GM23338 (cell line): ENCODE measurements at regions not wholly inside any gene's neighbourhood (a gene's known extent, or its start where the extent isn't known, plus 50 kb on each side); places are given as distances from the start of the nearest gene placed in this dataset.

Source experiments
- ATAC-seq: fragments of 200-7000 bp; cut with Tn5 transposase; 3 replicates; pipeline ENCODE4 v1.9.1; 2020
- DNase-seq: peaks from one replicate; pipeline ENCODE4 v3.0.0-alpha.2; 2015; ENCODE audit warnings: low spot score
- H2AFZ ChIP-seq: fragments of 200-600 bp; sonication (generic); 2 replicates; pipeline ENCODE4 v1.8.0; 2016; ENCODE audit warnings: antibody characterized with exemption, mild to moderate bottlenecking, moderate library complexity
- H3F3A ChIP-seq: fragments of 200-600 bp; sonication (generic); replicated peaks from 2 replicates; pipeline ENCODE4 v1.8.0; 2017; ENCODE audit warnings: antibody characterized with exemption, mixed run types, low read depth
- H3K27ac ChIP-seq: fragments of 200-600 bp; sonication (generic); 2 replicates; pipeline ENCODE4 v1.6.1; 2016; ENCODE audit warnings: low read depth
- H3K27me3 ChIP-seq: fragments of 200-600 bp; sonication (generic); 2 replicates; pipeline ENCODE4 v1.8.0; 2016; ENCODE audit warnings: mild to moderate bottlenecking, mixed run types, moderate library complexity; ENCODE audit not compliant: insufficient read depth
- H3K36me3 ChIP-seq: fragments of 200-600 bp; sonication (generic); 2 replicates; pipeline ENCODE4 v1.8.0; 2016; ENCODE audit warnings: mild to moderate bottlenecking; ENCODE audit not compliant: insufficient read depth
- H3K4me1 ChIP-seq: fragments of 200-600 bp; sonication (generic); 2 replicates; pipeline ENCODE4 v1.8.0; 2016; ENCODE audit warnings: mild to moderate bottlenecking, moderate library complexity; ENCODE audit not compliant: insufficient read depth
- H3K4me2 ChIP-seq: fragments of 200-600 bp; sonication (generic); 2 replicates; pipeline ENCODE4 v1.7.1; 2017; ENCODE audit warnings: mixed run types
- H3K4me3 ChIP-seq: fragments of 200-600 bp; sonication (generic); 2 replicates; pipeline ENCODE4 v1.6.1; 2016; ENCODE audit warnings: mixed run types
- H3K79me2 ChIP-seq: fragments of 200-600 bp; sonication (generic); replicated peaks from 2 replicates; pipeline ENCODE4 v1.8.0; 2017; ENCODE audit warnings: mild to moderate bottlenecking; ENCODE audit not compliant: insufficient read depth
- H3K9me2 ChIP-seq: fragments of 200-600 bp; sonication (generic); 2 replicates; pipeline ENCODE4 v1.8.0; 2017; ENCODE audit not compliant: insufficient read depth
- H4K20me1 ChIP-seq: fragments of 200-600 bp; sonication (generic); replicated peaks from 2 replicates; pipeline ENCODE4 v1.8.0; 2017; ENCODE audit warnings: mild to moderate bottlenecking; ENCODE audit not compliant: insufficient read depth
- H3K27ac Mint-ChIP-seq: 2 replicates; pipeline ENCODE4 v1.8.0; 2020; ENCODE audit warnings: inconsistent platforms, mild to moderate bottlenecking, moderate library complexity, mixed read lengths
- H3K27me3 Mint-ChIP-seq: 3 replicates; pipeline ENCODE4 v1.8.0; 2022; ENCODE audit warnings: low read depth, mild to moderate bottlenecking, moderate library complexity, mixed read lengths, inconsistent platforms; ENCODE audit not compliant: insufficient read depth, poor library complexity
- H3K36me3 Mint-ChIP-seq: 3 replicates; pipeline ENCODE4 v1.8.0; 2021; ENCODE audit warnings: low read depth, mild to moderate bottlenecking, inconsistent platforms, moderate library complexity, mixed read lengths
- H3K4me1 Mint-ChIP-seq: 3 replicates; pipeline ENCODE4 v1.8.0; 2020; ENCODE audit warnings: mild to moderate bottlenecking, inconsistent platforms, mixed read lengths
- H3K4me3 Mint-ChIP-seq: 3 replicates; pipeline ENCODE4 v1.8.0; 2021; ENCODE audit warnings: moderate library complexity, mild to moderate bottlenecking, inconsistent platforms, mixed read lengths
- H3K9me3 Mint-ChIP-seq: 3 replicates; pipeline ENCODE4 v1.8.0; 2020; ENCODE audit warnings: moderate library complexity, mild to moderate bottlenecking, inconsistent platforms, mixed read lengths
- CREB1 ChIP-seq: fragments of 250-450 bp; sonication (Bioruptor Pico); IDR thresholded peaks from 2 replicates; pipeline ENCODE4 v1.5.0; 2020; ENCODE audit warnings: low read depth, mild to moderate bottlenecking, moderate library complexity
- EZH2 ChIP-seq: fragments of 200-600 bp; sonication (generic); IDR thresholded peaks from one replicate; pipeline ENCODE4 v1.8.0; 2017; ENCODE audit warnings: antibody characterized with exemption, mild to moderate bottlenecking, low read depth; ENCODE audit not compliant: unreplicated experiment
- EZH2phosphoT487 ChIP-seq: fragments of 200-600 bp; sonication (generic); IDR thresholded peaks from one replicate; pipeline ENCODE4 v1.8.1; 2018; ENCODE audit warnings: antibody characterized with exemption; ENCODE audit not compliant: unreplicated experiment
- JUNB ChIP-seq: IDR thresholded peaks from one replicate; pipeline ENCODE4 v1.6.1; 2016; ENCODE audit warnings: antibody characterized with exemption; ENCODE audit not compliant: unreplicated experiment
- NANOG ChIP-seq: IDR thresholded peaks from 2 replicates; pipeline ENCODE4 v1.6.1; 2016; ENCODE audit warnings: antibody characterized with exemption, borderline replicate concordance
- POLR2AphosphoS5 ChIP-seq: IDR thresholded peaks from 2 replicates; pipeline ENCODE4 v1.6.1; 2016; ENCODE audit warnings: antibody characterized with exemption, low read depth
- STAT1 ChIP-seq: IDR thresholded peaks from one replicate; pipeline ENCODE4 v1.6.1; 2016; ENCODE audit warnings: antibody characterized with exemption; ENCODE audit not compliant: unreplicated experiment
- ZNF114 ChIP-seq: fragments of 250-450 bp; sonication (Bioruptor Pico); IDR thresholded peaks from 2 replicates; pipeline ENCODE4 v1.5.0; 2020; ENCODE audit warnings: mild to moderate bottlenecking, moderate library complexity
- ZNF331 ChIP-seq: fragments of 250-450 bp; sonication (Bioruptor Pico); IDR thresholded peaks from 2 replicates; pipeline ENCODE4 v1.5.0; 2020; ENCODE audit warnings: low read depth, mild to moderate bottlenecking, moderate library complexity
- TF ChIP-seq, protein P1 (sequence below): IDR thresholded peaks from 2 replicates; pipeline ENCODE4 v1.6.1; 2016; ENCODE audit warnings: antibody characterized with exemption
- TF ChIP-seq, protein P2 (sequence below): IDR thresholded peaks from one replicate; pipeline ENCODE4 v1.6.1; 2018; ENCODE audit warnings: antibody characterized with exemption; ENCODE audit not compliant: unreplicated experiment
- TF ChIP-seq, protein P3 (sequence below): fragments of 250-450 bp; sonication (Bioruptor Pico); IDR thresholded peaks from 2 replicates; pipeline ENCODE4 v1.5.0; 2020; ENCODE audit warnings: mild to moderate bottlenecking, moderate library complexity
- TF ChIP-seq, protein P4 (sequence below), 2 experiments: fragments of 200-600 bp in 1 of 2; sonication (generic) in 1 of 2; conservative IDR thresholded peaks; 2 replicates each; pipeline versions ENCODE4 v1.5.1 to v1.6.1; 2016 to 2017; ENCODE audit warnings: antibody characterized with exemption in 2 of 2, low read depth in 2 of 2, mild to moderate bottlenecking in 2 of 2, moderate library complexity in 1 of 2

DNA sequence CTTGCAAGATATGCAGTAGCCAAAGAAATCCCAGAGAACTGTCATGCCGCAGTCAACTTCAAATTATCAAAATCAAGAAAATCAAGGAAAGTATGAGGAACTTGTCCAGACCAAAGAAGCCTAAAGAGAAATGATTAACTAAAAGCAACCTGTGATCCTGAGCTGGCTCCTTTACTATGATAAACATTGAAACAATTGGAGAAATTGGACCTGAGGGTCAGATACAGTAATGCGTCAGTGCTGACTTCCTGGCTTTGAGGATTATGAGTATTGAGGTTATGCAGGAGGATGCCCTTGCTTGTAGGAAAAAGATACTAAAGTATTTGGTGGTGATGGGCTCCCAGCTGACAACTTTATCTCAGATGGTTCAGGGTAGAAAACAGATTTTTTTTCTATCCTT lies 324.7 kb upstream of the AKR1E2 start:
- no peaks in the 10 kb centered on the region for H3K27me3 ChIP-seq
- Mint-ChIP-seq H3K27ac (no peak overlapping the region), H3K4me3 (no peak overlapping the region), H3K4me1 (peaks cover 13% of the 10 kb centered on the region; the same call in 2 of the 3 replicates), H3K9me3 (no peaks in the 10 kb centered on the region), H3K27me3 (no peaks in the 10 kb centered on the region), H3K36me3 (no peaks in the 10 kb centered on the region)
- no peak overlapping the region for H3K4me3 ChIP-seq
- no peaks in the 10 kb centered on the region for H3K79me2 ChIP-seq
- no peak overlapping the region for H3K4me2 ChIP-seq
- ATAC-seq, result no peak
- H3K4me1 ChIP-seq, result peaks cover 7% of the 10 kb centered on the region; the same call in 1 of the 2 replicates
- DNase-seq, result no peak
- TF ChIP-seq STAT1, result no peak
- TF ChIP-seq JUNB, result no peak
- no peak for TF ChIP-seq ZNF114
- no peak for TF ChIP-seq EZH2phosphoT487
- TF ChIP-seq POLR2AphosphoS5, result no peak
- no peak for TF ChIP-seq EZH2
- TF ChIP-seq, protein P1, sequence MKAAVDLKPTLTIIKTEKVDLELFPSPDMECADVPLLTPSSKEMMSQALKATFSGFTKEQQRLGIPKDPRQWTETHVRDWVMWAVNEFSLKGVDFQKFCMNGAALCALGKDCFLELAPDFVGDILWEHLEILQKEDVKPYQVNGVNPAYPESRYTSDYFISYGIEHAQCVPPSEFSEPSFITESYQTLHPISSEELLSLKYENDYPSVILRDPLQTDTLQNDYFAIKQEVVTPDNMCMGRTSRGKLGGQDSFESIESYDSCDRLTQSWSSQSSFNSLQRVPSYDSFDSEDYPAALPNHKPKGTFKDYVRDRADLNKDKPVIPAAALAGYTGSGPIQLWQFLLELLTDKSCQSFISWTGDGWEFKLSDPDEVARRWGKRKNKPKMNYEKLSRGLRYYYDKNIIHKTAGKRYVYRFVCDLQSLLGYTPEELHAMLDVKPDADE, result no peak
- TF ChIP-seq, protein P2, sequence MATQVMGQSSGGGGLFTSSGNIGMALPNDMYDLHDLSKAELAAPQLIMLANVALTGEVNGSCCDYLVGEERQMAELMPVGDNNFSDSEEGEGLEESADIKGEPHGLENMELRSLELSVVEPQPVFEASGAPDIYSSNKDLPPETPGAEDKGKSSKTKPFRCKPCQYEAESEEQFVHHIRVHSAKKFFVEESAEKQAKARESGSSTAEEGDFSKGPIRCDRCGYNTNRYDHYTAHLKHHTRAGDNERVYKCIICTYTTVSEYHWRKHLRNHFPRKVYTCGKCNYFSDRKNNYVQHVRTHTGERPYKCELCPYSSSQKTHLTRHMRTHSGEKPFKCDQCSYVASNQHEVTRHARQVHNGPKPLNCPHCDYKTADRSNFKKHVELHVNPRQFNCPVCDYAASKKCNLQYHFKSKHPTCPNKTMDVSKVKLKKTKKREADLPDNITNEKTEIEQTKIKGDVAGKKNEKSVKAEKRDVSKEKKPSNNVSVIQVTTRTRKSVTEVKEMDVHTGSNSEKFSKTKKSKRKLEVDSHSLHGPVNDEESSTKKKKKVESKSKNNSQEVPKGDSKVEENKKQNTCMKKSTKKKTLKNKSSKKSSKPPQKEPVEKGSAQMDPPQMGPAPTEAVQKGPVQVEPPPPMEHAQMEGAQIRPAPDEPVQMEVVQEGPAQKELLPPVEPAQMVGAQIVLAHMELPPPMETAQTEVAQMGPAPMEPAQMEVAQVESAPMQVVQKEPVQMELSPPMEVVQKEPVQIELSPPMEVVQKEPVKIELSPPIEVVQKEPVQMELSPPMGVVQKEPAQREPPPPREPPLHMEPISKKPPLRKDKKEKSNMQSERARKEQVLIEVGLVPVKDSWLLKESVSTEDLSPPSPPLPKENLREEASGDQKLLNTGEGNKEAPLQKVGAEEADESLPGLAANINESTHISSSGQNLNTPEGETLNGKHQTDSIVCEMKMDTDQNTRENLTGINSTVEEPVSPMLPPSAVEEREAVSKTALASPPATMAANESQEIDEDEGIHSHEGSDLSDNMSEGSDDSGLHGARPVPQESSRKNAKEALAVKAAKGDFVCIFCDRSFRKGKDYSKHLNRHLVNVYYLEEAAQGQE, result no peak
- TF ChIP-seq, protein P3, sequence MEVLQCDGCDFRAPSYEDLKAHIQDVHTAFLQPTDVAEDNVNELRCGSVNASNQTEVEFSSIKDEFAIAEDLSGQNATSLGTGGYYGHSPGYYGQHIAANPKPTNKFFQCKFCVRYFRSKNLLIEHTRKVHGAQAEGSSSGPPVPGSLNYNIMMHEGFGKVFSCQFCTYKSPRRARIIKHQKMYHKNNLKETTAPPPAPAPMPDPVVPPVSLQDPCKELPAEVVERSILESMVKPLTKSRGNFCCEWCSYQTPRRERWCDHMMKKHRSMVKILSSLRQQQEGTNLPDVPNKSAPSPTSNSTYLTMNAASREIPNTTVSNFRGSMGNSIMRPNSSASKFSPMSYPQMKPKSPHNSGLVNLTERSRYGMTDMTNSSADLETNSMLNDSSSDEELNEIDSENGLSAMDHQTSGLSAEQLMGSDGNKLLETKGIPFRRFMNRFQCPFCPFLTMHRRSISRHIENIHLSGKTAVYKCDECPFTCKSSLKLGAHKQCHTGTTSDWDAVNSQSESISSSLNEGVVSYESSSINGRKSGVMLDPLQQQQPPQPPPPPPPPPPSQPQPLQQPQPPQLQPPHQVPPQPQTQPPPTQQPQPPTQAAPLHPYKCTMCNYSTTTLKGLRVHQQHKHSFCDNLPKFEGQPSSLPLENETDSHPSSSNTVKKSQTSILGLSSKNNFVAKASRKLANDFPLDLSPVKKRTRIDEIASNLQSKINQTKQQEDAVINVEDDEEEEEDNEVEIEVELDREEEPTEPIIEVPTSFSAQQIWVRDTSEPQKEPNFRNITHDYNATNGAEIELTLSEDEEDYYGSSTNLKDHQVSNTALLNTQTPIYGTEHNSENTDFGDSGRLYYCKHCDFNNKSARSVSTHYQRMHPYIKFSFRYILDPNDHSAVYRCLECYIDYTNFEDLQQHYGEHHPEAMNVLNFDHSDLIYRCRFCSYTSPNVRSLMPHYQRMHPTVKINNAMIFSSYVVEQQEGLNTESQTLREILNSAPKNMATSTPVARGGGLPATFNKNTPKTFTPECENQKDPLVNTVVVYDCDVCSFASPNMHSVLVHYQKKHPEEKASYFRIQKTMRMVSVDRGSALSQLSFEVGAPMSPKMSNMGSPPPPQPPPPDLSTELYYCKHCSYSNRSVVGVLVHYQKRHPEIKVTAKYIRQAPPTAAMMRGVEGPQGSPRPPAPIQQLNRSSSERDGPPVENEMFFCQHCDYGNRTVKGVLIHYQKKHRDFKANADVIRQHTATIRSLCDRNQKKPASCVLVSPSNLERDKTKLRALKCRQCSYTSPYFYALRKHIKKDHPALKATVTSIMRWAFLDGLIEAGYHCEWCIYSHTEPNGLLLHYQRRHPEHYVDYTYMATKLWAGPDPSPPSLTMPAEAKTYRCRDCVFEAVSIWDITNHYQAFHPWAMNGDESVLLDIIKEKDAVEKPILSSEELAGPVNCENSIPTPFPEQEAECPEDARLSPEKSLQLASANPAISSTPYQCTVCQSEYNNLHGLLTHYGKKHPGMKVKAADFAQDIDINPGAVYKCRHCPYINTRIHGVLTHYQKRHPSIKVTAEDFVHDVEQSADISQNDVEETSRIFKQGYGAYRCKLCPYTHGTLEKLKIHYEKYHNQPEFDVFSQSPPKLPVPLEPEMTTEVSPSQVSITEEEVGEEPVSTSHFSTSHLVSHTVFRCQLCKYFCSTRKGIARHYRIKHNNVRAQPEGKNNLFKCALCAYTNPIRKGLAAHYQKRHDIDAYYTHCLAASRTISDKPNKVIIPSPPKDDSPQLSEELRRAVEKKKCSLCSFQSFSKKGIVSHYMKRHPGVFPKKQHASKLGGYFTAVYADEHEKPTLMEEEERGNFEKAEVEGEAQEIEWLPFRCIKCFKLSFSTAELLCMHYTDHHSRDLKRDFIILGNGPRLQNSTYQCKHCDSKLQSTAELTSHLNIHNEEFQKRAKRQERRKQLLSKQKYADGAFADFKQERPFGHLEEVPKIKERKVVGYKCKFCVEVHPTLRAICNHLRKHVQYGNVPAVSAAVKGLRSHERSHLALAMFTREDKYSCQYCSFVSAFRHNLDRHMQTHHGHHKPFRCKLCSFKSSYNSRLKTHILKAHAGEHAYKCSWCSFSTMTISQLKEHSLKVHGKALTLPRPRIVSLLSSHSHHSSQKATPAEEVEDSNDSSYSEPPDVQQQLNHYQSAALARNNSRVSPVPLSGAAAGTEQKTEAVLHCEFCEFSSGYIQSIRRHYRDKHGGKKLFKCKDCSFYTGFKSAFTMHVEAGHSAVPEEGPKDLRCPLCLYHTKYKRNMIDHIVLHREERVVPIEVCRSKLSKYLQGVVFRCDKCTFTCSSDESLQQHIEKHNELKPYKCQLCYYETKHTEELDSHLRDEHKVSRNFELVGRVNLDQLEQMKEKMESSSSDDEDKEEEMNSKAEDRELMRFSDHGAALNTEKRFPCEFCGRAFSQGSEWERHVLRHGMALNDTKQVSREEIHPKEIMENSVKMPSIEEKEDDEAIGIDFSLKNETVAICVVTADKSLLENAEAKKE (CRISPR knock-in tag), result no peak
- TF ChIP-seq NANOG, result no peak
- TF ChIP-seq, protein P4, sequence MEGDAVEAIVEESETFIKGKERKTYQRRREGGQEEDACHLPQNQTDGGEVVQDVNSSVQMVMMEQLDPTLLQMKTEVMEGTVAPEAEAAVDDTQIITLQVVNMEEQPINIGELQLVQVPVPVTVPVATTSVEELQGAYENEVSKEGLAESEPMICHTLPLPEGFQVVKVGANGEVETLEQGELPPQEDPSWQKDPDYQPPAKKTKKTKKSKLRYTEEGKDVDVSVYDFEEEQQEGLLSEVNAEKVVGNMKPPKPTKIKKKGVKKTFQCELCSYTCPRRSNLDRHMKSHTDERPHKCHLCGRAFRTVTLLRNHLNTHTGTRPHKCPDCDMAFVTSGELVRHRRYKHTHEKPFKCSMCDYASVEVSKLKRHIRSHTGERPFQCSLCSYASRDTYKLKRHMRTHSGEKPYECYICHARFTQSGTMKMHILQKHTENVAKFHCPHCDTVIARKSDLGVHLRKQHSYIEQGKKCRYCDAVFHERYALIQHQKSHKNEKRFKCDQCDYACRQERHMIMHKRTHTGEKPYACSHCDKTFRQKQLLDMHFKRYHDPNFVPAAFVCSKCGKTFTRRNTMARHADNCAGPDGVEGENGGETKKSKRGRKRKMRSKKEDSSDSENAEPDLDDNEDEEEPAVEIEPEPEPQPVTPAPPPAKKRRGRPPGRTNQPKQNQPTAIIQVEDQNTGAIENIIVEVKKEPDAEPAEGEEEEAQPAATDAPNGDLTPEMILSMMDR (conservative IDR thresholded peaks at IDR 0.05; ENCODE audit: low read depth in 2 of 2), result no peak
- TF ChIP-seq CREB1 (CRISPR knock-in tag), result no peak
- TF ChIP-seq ZNF331 (CRISPR knock-in tag), result no peak
- no peak overlapping the region for H3K27ac ChIP-seq
- H3K36me3 ChIP-seq, result no peaks in the 10 kb centered on the region
- H3F3A ChIP-seq, result no peaks in the 10 kb centered on the region
- no peak overlapping the region; the same call in 1 of the 2 replicates for H2AFZ ChIP-seq
- no peaks in the 10 kb centered on the region for H4K20me1 ChIP-seq
- H3K9me2 ChIP-seq, result no peaks in the 10 kb centered on the region
